SK-N-SH (cell line): ENCODE measurements at regions not wholly inside any gene's neighbourhood (a gene's known extent, or its start where the extent isn't known, plus 50 kb on each side); places are given as distances from the start of the nearest gene placed in this dataset.
A peak's percentile ranks its signal among the peaks of the same experiment; 100 is the strongest.

ENCODE experiments used
- CTCF ChIA-PET: fragments of 300-600, 350-600 bp; formaldehyde crosslinking; extraction: SDS; loops from one replicate; lab custom pipeline; 2021; lab: Yijun Ruan, JAX
- POLR2A ChIA-PET: fragments of 350-600 bp; sonication (Branson Sonifier 250); formaldehyde crosslinking; extraction: SDS; loops from one replicate; lab custom pipeline; 2020; ENCODE audit warnings: antibody characterized with exemption, inconsistent platforms; lab: Yijun Ruan, JAX
- DNase-seq: peaks from one replicate; pipeline ENCODE4 v3.0.0; 2012
- H2AFZ ChIP-seq: fragments of 200-600 bp; sonication (generic); 2 replicates; pipeline ENCODE4 v1.8.1; 2016; ENCODE audit warnings: antibody characterized with exemption, mild to moderate bottlenecking, low read depth
- H3F3A ChIP-seq: fragments of 200-600 bp; sonication (generic); replicated peaks from 2 replicates; pipeline ENCODE3; 2016; ENCODE audit warnings: antibody characterized with exemption, mild to moderate bottlenecking; ENCODE audit not compliant: insufficient read depth
- H3K27ac ChIP-seq, 2 experiments: fragments of 200-500 bp in 1 of 2; fragments of 200-600 bp in 1 of 2; sonication (Bioruptor generic) in 1 of 2; sonication (generic), shearing (Covaris generic) in 1 of 2; 2 replicates each; pipeline versions ENCODE4 v1.5.1 to v1.6.1; 2014 to 2016; ENCODE audit warnings: low read depth in 2 of 2, inconsistent platforms in 1 of 2, low read length in 1 of 2, mild to moderate bottlenecking in 1 of 2, mixed read lengths in 1 of 2
- H3K27me3 ChIP-seq: fragments of 200-600 bp; sonication (generic), shearing (Covaris generic); 2 replicates; pipeline ENCODE4 v1.6.1; 2016; ENCODE audit warnings: mixed run types; ENCODE audit not compliant: insufficient read depth
- H3K36me3 ChIP-seq, 2 experiments: fragments of 200-500 bp in 1 of 2; fragments of 200-600 bp in 1 of 2; sonication (Bioruptor generic) in 1 of 2; sonication (generic) in 1 of 2; replicated peaks in 1 of 2; 2 replicates each; pipeline versions ENCODE3 to v1.5.1; 2014 to 2016; ENCODE audit warnings: low read length in 1 of 2, mild to moderate bottlenecking in 1 of 2; ENCODE audit not compliant: insufficient read depth in 2 of 2, control insufficient read depth in 1 of 2
- H3K4me1 ChIP-seq, 2 experiments: fragments of 200-500 bp in 1 of 2; fragments of 200-600 bp in 1 of 2; sonication (Bioruptor generic) in 1 of 2; sonication (generic), shearing (Covaris generic) in 1 of 2; 2 replicates each; pipeline versions ENCODE4 v1.5.1 to v1.6.1; 2014 to 2016; ENCODE audit warnings: low read depth in 1 of 2, low read length in 1 of 2, mixed run types in 1 of 2; ENCODE audit not compliant: insufficient read depth in 2 of 2, control insufficient read depth in 1 of 2
- H3K4me2 ChIP-seq: fragments of 200-600 bp; sonication (generic), shearing (Covaris generic); 2 replicates; pipeline ENCODE4 v1.6.1; 2017; ENCODE audit warnings: mixed run types
- H3K4me3 ChIP-seq, 2 experiments: fragments of 200-500 bp in 1 of 2; fragments of 200-600 bp in 1 of 2; sonication (Bioruptor generic) in 1 of 2; sonication (generic), shearing (Covaris generic) in 1 of 2; 2 replicates each; pipeline versions ENCODE4 v1.5.1 to v1.8.1; 2014 to 2016; ENCODE audit warnings: low read depth in 2 of 2, inconsistent platforms in 1 of 2, low read length in 1 of 2, mild to moderate bottlenecking in 1 of 2, mixed read lengths in 1 of 2, moderate library complexity in 1 of 2
- H3K79me2 ChIP-seq: fragments of 200-600 bp; sonication (generic); 2 replicates; pipeline ENCODE4 v1.8.1; 2017; ENCODE audit warnings: mild to moderate bottlenecking; ENCODE audit not compliant: insufficient read depth
- H3K9ac ChIP-seq: fragments of 200-600 bp; sonication (generic); 2 replicates; pipeline ENCODE4 v1.6.1; 2017; ENCODE audit warnings: mixed run types
- H3K9me2 ChIP-seq: fragments of 200-600 bp; sonication (generic); 2 replicates; pipeline ENCODE4 v1.6.1; 2017; ENCODE audit warnings: mixed run types
- H3K9me3 ChIP-seq: fragments of 200-600 bp; sonication (generic); 2 replicates; pipeline ENCODE4 v1.6.1; 2017; ENCODE audit warnings: mixed run types, mild to moderate bottlenecking, moderate library complexity
- H4K20me1 ChIP-seq: fragments of 200-600 bp; sonication (generic); 2 replicates; pipeline ENCODE4 v1.6.1; 2017; ENCODE audit warnings: mild to moderate bottlenecking, mixed run types; ENCODE audit not compliant: insufficient read depth
- EP300 ChIP-seq, 2 experiments: IDR thresholded peaks; 2 replicates each; pipeline versions ENCODE4 v1.4.0 to v1.6.1; 2012; ENCODE audit warnings: borderline replicate concordance in 1 of 2, low read depth in 1 of 2, low read length in 1 of 2
- FOSL2 ChIP-seq: IDR thresholded peaks from 2 replicates; pipeline ENCODE4 v1.4.0; 2012; ENCODE audit warnings: low read depth, mild to moderate bottlenecking, moderate library complexity, borderline replicate concordance
- GABPA ChIP-seq: IDR thresholded peaks from 2 replicates; pipeline ENCODE4 v1.4.0; 2012; ENCODE audit warnings: low read depth, mild to moderate bottlenecking
- GATA2 ChIP-seq: sonication (generic); formaldehyde crosslinking; IDR thresholded peaks from 2 replicates; pipeline ENCODE4 v1.5.0; 2020; ENCODE audit warnings: mild to moderate bottlenecking, missing genetic modification reagents
- JUND ChIP-seq: IDR thresholded peaks from 2 replicates; pipeline ENCODE4 v1.4.0; 2012
- MEF2A ChIP-seq: IDR thresholded peaks from 2 replicates; pipeline ENCODE4 v1.4.0; 2012; ENCODE audit warnings: low read depth, borderline replicate concordance
- MXI1 ChIP-seq: IDR thresholded peaks from 2 replicates; pipeline ENCODE4 v1.6.1; 2012; ENCODE audit warnings: mild to moderate bottlenecking, low read depth, low read length, improper control_type of control experiment
- NFIC ChIP-seq: IDR thresholded peaks from 2 replicates; pipeline ENCODE4 v1.4.0; 2012; ENCODE audit warnings: borderline replicate concordance
- NRF1 ChIP-seq: IDR thresholded peaks from 2 replicates; pipeline ENCODE4 v1.6.1; 2012; ENCODE audit warnings: low read depth, mild to moderate bottlenecking, low read length
- RAD21 ChIP-seq: IDR thresholded peaks from 2 replicates; pipeline ENCODE4 v1.6.1; 2012; ENCODE audit warnings: mild to moderate bottlenecking, low read length
- SIN3A ChIP-seq: IDR thresholded peaks from 2 replicates; pipeline ENCODE4 v1.6.1; 2012; ENCODE audit warnings: low read depth, mild to moderate bottlenecking, low read length, moderate library complexity, borderline replicate concordance
- SMC3 ChIP-seq: IDR thresholded peaks from 2 replicates; pipeline ENCODE4 v1.6.1; 2012; ENCODE audit warnings: low read depth, low read length, improper control_type of control experiment
- TCF12 ChIP-seq: IDR thresholded peaks from 2 replicates; pipeline ENCODE4 v1.4.0; 2012
- TEAD4 ChIP-seq: IDR thresholded peaks from 2 replicates; pipeline ENCODE4 v1.4.0; 2012; ENCODE audit warnings: mild to moderate bottlenecking, borderline replicate concordance; ENCODE audit not compliant: insufficient read depth
- YY1 ChIP-seq: IDR thresholded peaks from 2 replicates; pipeline ENCODE4 v1.4.0; 2012; ENCODE audit warnings: low read depth, mild to moderate bottlenecking
- WGBS: methylation state at CpG from one replicate; pipeline ENCODE4 v1.1.6; 2017; ENCODE audit warnings: low lambda C conversion rate; 5-methylcytosine and 5-hydroxymethylcytosine counted together
- TF ChIP-seq, protein P1 (sequence below): IDR thresholded peaks from 2 replicates; pipeline ENCODE4 v1.4.0; 2012; ENCODE audit warnings: low read depth, borderline replicate concordance
- TF ChIP-seq, protein P2 (sequence below): IDR thresholded peaks from 2 replicates; pipeline ENCODE4 v1.6.1; 2012; ENCODE audit warnings: mild to moderate bottlenecking, low read depth, low read length, moderate library complexity
- TF ChIP-seq, protein P3 (sequence below): IDR thresholded peaks from 2 replicates; pipeline ENCODE4 v1.4.0; 2012; ENCODE audit warnings: low read depth
- TF ChIP-seq, protein P4 (sequence below): IDR thresholded peaks from 2 replicates; pipeline ENCODE4; 2012

DNA sequence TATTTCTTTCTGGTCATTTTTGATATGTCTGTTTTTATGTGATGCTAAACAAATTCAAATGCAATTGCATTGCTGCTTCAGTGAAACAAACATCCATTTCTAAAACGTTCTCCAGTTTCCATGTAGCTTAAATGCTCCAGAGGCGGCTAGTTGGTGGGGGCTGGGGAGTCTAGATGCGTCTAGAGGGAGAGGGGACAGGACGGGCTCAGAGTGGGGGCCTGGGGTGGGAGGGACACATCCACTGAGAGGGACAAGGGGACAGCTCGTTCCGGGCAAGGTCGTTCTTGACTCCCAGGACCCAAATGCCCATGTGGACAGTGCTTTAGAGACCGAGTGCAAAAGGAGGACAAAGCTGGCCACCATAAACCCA, 102.3 kb downstream of the FOXL1 start:
- H3K27ac ChIP-seq = peak overlapping the region in 1 of 2 experiments; percentile 99; a peak in 3 of 4 replicates
- H3F3A ChIP-seq = peaks cover 53% of the 10 kb centered on the region
- peak overlapping the region; percentile 83 for H3K4me2 ChIP-seq
- H3K9ac ChIP-seq = peak overlapping the region; percentile 85
- no peak for TF ChIP-seq SMC3
- no peaks in the 10 kb centered on the region for H3K36me3 ChIP-seq
- H2AFZ ChIP-seq = peak overlapping the region; percentile 45; the same call in 1 of the 2 replicates
- no peaks in the 10 kb centered on the region for H3K27me3 ChIP-seq
- DNase-seq = no peak
- POLR2A ChIA-PET = no interaction called here
- 25% methylated on average over 7 of the region's 8 CpGs for WGBS
- no peaks in the 10 kb centered on the region for H3K9me2 ChIP-seq
- CTCF ChIA-PET = interaction anchor here (1.3 kb wide), 1 partner anchor 17 kb away, joined by 3 read pairs; no protein-coding TSS in a partner anchor
- peaks cover 0 to 37% of the 10 kb centered on the region in 2 experiments; a peak in 2 of 4 replicates for H3K4me1 ChIP-seq
- no peaks in the 10 kb centered on the region for H4K20me1 ChIP-seq
- no peaks in the 10 kb centered on the region for H3K79me2 ChIP-seq
- no peaks in the 10 kb centered on the region for H3K9me3 ChIP-seq
- H3K4me3 ChIP-seq = peak overlapping the region in 1 of 2 experiments; percentile 39; a peak in 2 of 4 replicates

DNA sequence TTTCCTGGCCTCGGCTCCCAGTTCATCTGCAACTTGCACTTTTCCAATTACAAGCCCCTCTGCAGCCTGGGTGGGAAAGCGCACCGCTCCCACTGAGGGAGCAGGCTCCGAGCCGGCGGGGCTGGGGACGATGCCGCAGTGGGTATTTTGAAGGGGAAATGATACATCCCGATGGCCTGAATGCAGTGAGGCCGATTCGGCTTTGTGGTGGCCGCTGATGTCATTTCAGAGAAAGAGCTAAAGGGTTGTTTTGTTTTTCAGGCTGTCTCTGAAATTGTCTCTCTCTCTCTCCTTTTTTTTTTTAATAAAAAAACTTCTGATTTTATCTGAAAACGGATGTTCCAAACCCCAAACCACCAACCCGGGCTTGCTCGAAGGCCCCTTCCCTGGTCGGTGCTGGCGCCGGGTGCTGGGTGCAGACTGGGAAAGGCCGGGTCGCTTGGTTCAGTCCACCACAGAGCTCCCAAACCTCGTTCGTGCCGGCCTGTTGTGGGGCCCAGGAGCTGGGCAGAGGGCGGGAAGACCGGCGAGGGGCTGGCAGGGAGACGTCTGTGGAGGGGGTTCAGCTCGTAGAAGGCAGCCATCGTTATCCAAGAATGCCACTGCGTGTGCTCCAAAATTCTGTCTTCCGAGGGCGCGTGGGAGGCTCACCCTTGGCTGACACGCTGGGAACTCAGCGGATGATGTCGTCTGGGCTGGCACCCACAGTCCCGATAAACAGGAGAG, 102.8 kb downstream of the FOXL1 start:
- TF ChIP-seq, protein P1, sequence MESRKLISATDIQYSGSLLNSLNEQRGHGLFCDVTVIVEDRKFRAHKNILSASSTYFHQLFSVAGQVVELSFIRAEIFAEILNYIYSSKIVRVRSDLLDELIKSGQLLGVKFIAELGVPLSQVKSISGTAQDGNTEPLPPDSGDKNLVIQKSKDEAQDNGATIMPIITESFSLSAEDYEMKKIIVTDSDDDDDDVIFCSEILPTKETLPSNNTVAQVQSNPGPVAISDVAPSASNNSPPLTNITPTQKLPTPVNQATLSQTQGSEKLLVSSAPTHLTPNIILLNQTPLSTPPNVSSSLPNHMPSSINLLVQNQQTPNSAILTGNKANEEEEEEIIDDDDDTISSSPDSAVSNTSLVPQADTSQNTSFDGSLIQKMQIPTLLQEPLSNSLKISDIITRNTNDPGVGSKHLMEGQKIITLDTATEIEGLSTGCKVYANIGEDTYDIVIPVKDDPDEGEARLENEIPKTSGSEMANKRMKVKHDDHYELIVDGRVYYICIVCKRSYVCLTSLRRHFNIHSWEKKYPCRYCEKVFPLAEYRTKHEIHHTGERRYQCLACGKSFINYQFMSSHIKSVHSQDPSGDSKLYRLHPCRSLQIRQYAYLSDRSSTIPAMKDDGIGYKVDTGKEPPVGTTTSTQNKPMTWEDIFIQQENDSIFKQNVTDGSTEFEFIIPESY = no peak
- TF ChIP-seq, protein P2, sequence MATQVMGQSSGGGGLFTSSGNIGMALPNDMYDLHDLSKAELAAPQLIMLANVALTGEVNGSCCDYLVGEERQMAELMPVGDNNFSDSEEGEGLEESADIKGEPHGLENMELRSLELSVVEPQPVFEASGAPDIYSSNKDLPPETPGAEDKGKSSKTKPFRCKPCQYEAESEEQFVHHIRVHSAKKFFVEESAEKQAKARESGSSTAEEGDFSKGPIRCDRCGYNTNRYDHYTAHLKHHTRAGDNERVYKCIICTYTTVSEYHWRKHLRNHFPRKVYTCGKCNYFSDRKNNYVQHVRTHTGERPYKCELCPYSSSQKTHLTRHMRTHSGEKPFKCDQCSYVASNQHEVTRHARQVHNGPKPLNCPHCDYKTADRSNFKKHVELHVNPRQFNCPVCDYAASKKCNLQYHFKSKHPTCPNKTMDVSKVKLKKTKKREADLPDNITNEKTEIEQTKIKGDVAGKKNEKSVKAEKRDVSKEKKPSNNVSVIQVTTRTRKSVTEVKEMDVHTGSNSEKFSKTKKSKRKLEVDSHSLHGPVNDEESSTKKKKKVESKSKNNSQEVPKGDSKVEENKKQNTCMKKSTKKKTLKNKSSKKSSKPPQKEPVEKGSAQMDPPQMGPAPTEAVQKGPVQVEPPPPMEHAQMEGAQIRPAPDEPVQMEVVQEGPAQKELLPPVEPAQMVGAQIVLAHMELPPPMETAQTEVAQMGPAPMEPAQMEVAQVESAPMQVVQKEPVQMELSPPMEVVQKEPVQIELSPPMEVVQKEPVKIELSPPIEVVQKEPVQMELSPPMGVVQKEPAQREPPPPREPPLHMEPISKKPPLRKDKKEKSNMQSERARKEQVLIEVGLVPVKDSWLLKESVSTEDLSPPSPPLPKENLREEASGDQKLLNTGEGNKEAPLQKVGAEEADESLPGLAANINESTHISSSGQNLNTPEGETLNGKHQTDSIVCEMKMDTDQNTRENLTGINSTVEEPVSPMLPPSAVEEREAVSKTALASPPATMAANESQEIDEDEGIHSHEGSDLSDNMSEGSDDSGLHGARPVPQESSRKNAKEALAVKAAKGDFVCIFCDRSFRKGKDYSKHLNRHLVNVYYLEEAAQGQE = no peak
- TF ChIP-seq MEF2A = no peak
- TF ChIP-seq SIN3A = no peak
- no peak for TF ChIP-seq GABPA
- TF ChIP-seq FOSL2 = 0 out of 2 replicates have a peak, but pooled peaks have one; percentile 5
- peak; percentile 42; the same call in 1 of the 2 replicates for TF ChIP-seq TCF12
- peak; percentile 26; the same call in 1 of the 2 replicates for TF ChIP-seq NFIC
- no peak for TF ChIP-seq MXI1
- TF ChIP-seq SMC3 = no peak
- TF ChIP-seq RAD21 = no peak
- TF ChIP-seq, protein P3, sequence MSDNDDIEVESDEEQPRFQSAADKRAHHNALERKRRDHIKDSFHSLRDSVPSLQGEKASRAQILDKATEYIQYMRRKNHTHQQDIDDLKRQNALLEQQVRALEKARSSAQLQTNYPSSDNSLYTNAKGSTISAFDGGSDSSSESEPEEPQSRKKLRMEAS = peak; percentile 25; the same call in 1 of the 2 replicates
- no peak for TF ChIP-seq NRF1
- peak in 1 of 2 experiments; percentile 47; a peak in 1 of 4 replicates for TF ChIP-seq EP300 (IDR thresholded peaks at IDR 0.05; ENCODE audit: borderline replicate concordance in 1 of 2, low read depth in 1 of 2, low read length in 1 of 2)
- TF ChIP-seq JUND = 0 out of 2 replicates have a peak, but pooled peaks have one; percentile 3
- no peak for TF ChIP-seq GATA2 (CRISPR knock-in tag)
- TF ChIP-seq, protein P4, sequence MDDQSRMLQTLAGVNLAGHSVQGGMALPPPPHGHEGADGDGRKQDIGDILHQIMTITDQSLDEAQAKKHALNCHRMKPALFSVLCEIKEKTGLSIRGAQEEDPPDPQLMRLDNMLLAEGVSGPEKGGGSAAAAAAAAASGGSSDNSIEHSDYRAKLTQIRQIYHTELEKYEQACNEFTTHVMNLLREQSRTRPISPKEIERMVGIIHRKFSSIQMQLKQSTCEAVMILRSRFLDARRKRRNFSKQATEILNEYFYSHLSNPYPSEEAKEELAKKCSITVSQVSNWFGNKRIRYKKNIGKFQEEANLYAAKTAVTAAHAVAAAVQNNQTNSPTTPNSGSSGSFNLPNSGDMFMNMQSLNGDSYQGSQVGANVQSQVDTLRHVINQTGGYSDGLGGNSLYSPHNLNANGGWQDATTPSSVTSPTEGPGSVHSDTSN = no peak
- no peak for TF ChIP-seq TEAD4
- TF ChIP-seq YY1 = 0 out of 2 replicates have a peak, but pooled peaks have one; percentile 25
- POLR2A ChIA-PET = no interaction called here
- Histone ChIP-seq H3K9ac (peak overlapping the region; percentile 85), H3K9me2 (no peaks in the 10 kb centered on the region), H2AFZ (peak overlapping the region; percentile 77), H3K79me2 (no peaks in the 10 kb centered on the region), H3K27ac (peak overlapping the region in 1 of 2 experiments; percentile 99; a peak in 2 of 4 replicates), H3K4me2 (peak overlapping the region; percentile 83), H3K4me3 (peak overlapping the region in 1 of 2 experiments; percentile 39; a peak in 2 of 4 replicates), H3K9me3 (no peaks in the 10 kb centered on the region), H3K36me3 (no peaks in the 10 kb centered on the region), H3F3A (peaks cover 48% of the 10 kb centered on the region), H3K4me1 (peaks cover 0 to 32% of the 10 kb centered on the region in 2 experiments; a peak in 2 of 4 replicates), H3K27me3 (no peaks in the 10 kb centered on the region), H4K20me1 (no peaks in the 10 kb centered on the region)
- 32% methylated on average over 25 of the region's 37 CpGs for WGBS
- CTCF ChIA-PET = interaction anchor here (1.3 kb wide), 1 partner anchor 17 kb away, joined by 3 read pairs; no protein-coding TSS in a partner anchor
- DNase-seq = no peak
